Calu3 (cell line): ENCODE measurements at regions not wholly inside any gene's neighbourhood (a gene's known extent, or its start where the extent isn't known, plus 50 kb on each side); places are given as distances from the start of the nearest gene placed in this dataset.

Source experiments
- BruUV-seq: library from RNA; stranded (reverse); fragments of 400-500 nt; replicated peaks from 2 replicates; lab custom pipeline; 2021; lab: Mats Ljungman, UMichigan
- CTCF ChIA-PET: fragments of 300-600 bp; sonication (Branson Sonifier 250); formaldehyde crosslinking; loops from one replicate; lab custom pipeline; 2022; ENCODE audit warnings: antibody characterized with exemption; lab: Charles Lee
- DNase-seq: peaks from one replicate; pipeline ENCODE4 v3.0.0; 2022
- H3K27ac Mint-ChIP-seq: one replicate; pipeline ENCODE4 v1.8.0; 2022; ENCODE audit warnings: mixed read lengths; ENCODE audit not compliant: unreplicated experiment
- H3K27me3 Mint-ChIP-seq: one replicate; pipeline ENCODE4 v1.8.0; 2022; ENCODE audit warnings: mixed read lengths; ENCODE audit not compliant: unreplicated experiment
- H3K36me3 Mint-ChIP-seq: one replicate; pipeline ENCODE4 v1.8.0; 2022; ENCODE audit warnings: mild to moderate bottlenecking, moderate library complexity, mixed read lengths; ENCODE audit not compliant: insufficient read depth, unreplicated experiment
- H3K4me1 Mint-ChIP-seq: one replicate; pipeline ENCODE4 v1.8.0; 2022; ENCODE audit warnings: mild to moderate bottlenecking, low read depth, mixed read lengths; ENCODE audit not compliant: unreplicated experiment
- H3K4me3 Mint-ChIP-seq: one replicate; pipeline ENCODE4 v1.8.0; 2022; ENCODE audit warnings: mild to moderate bottlenecking, low read depth, moderate library complexity, mixed read lengths; ENCODE audit not compliant: unreplicated experiment
- H3K9me3 Mint-ChIP-seq: one replicate; pipeline ENCODE4 v1.8.0; 2022; ENCODE audit warnings: low read depth, mixed read lengths; ENCODE audit not compliant: unreplicated experiment
- intact Hi-C: fragments of 100-400 bp; cut with micrococcal nuclease; formaldehyde crosslinking; loops from one replicate; pipeline ENCODE4 v1.10.0; 2022; ENCODE audit not compliant: unreplicated experiment
- TF ChIP-seq, protein P1 (sequence below): fragments of 200-600 bp; IDR thresholded peaks from one replicate; pipeline ENCODE4 v1.8.0; 2022; ENCODE audit warnings: antibody characterized with exemption; ENCODE audit not compliant: unreplicated experiment

DNA sequence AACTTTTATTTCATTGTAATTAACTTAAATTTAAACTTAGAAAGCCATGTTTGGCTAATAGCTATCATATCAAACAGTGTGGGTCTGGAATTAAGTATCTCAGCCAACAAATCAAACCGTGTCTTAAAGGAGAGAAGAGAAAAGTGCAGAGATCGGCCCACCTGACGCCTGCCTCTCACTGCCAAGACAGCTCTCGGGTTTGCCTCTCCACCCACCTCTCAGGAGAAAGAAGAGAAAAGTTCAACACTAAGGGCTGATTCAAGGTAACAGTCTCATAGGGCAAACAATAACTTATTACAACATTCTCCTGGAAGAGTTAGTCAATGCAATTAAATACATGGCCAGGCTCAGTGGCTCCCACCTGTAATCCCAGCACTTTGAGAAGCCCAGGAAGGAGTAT lies 64.8 kb upstream of the PRR20G start:
- H3K4me3 Mint-ChIP-seq, result no peak overlapping the region
- no peak for DNase-seq
- BruUV-seq, result no TSS peak
- TF ChIP-seq, protein P1, sequence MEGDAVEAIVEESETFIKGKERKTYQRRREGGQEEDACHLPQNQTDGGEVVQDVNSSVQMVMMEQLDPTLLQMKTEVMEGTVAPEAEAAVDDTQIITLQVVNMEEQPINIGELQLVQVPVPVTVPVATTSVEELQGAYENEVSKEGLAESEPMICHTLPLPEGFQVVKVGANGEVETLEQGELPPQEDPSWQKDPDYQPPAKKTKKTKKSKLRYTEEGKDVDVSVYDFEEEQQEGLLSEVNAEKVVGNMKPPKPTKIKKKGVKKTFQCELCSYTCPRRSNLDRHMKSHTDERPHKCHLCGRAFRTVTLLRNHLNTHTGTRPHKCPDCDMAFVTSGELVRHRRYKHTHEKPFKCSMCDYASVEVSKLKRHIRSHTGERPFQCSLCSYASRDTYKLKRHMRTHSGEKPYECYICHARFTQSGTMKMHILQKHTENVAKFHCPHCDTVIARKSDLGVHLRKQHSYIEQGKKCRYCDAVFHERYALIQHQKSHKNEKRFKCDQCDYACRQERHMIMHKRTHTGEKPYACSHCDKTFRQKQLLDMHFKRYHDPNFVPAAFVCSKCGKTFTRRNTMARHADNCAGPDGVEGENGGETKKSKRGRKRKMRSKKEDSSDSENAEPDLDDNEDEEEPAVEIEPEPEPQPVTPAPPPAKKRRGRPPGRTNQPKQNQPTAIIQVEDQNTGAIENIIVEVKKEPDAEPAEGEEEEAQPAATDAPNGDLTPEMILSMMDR, result no peak
- H3K36me3 Mint-ChIP-seq, result no peaks in the 10 kb centered on the region
- CTCF ChIA-PET, result interaction anchor here (0.6 kb wide), 1 partner anchor 56 kb away, joined by 4 read pairs; no protein-coding TSS in a partner anchor
- H3K4me1 Mint-ChIP-seq, result no peaks in the 10 kb centered on the region
- intact Hi-C loops, result no loop called here
- H3K9me3 Mint-ChIP-seq, result peaks cover 6% of the 10 kb centered on the region
- peaks cover 80% of the 10 kb centered on the region for H3K27me3 Mint-ChIP-seq
- no peak overlapping the region for H3K27ac Mint-ChIP-seq

DNA sequence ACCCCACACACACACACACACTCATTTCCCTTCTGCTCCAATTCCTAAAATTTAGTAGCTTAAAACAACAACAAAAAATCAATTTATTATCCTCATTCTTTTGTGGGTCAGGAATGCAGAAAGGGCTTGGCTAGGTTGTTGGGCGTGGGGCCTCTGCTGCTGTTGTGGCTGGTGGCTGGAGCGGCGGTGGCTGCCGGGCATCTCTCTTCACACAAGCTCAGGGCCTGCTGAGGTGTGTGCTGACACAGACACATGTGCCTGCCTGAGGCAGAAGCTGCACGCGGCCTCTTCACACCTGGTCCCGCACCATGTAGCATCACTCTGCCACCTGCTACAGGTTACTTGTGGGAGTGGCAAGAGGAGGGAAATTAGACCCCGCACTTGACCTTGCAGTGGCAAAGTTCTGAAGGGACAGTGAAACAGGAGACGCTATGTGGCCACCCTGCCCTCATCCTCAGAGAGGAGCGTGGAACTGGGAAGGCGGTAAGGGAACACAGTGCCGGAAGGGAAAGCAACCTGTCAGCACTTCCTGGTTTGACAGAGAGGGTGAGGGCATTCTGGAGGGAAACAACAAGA lies 64.0 kb upstream of the PRR20G start:
- peaks cover 80% of the 10 kb centered on the region for H3K27me3 Mint-ChIP-seq

DNA sequence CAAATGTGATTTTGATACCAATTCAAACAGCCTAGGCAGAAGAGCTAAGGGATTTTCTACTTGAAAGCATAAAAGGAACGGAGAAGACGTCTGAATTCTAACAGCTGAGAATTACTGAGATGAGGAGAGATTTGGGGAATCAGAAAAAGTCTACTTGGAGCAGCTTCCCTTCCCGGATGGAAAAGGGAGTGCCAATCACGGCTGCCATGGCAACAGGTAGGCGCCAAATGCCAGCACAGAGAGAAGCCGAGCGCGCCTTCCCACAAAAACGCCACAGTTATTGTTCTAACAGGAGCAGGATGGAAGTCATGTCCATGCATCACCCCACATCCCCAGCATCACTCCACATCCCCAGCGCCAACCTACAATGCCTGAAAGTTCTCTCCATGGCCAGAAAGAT lies 63.5 kb upstream of the PRR20G start:
- H3K4me3 Mint-ChIP-seq, result no peak overlapping the region
- peaks cover 80% of the 10 kb centered on the region for H3K27me3 Mint-ChIP-seq
- TF ChIP-seq, protein P1, result no peak
- no peaks in the 10 kb centered on the region for H3K9me3 Mint-ChIP-seq
- no peaks in the 10 kb centered on the region for H3K4me1 Mint-ChIP-seq
- no peak overlapping the region for H3K27ac Mint-ChIP-seq
- intact Hi-C loops, result no loop called here
- DNase-seq, result no peak
- no TSS peak for BruUV-seq
- CTCF ChIA-PET, result no interaction called here
- no peaks in the 10 kb centered on the region for H3K36me3 Mint-ChIP-seq

More for the DNA sequence above, 64.0 kb upstream of the PRR20G start:
- Mint-ChIP-seq H3K9me3 (no peaks in the 10 kb centered on the region), H3K4me1 (no peaks in the 10 kb centered on the region), H3K27ac (no peak overlapping the region), H3K36me3 (no peaks in the 10 kb centered on the region), H3K4me3 (no peak overlapping the region)
- intact Hi-C loops, result no loop called here
- no TSS peak for BruUV-seq
- DNase-seq, result no peak
- CTCF ChIA-PET, result interaction anchor here (0.6 kb wide), 1 partner anchor 18 kb away, joined by 4 read pairs; no protein-coding TSS in a partner anchor
- TF ChIP-seq, protein P1, result no peak

DNA sequence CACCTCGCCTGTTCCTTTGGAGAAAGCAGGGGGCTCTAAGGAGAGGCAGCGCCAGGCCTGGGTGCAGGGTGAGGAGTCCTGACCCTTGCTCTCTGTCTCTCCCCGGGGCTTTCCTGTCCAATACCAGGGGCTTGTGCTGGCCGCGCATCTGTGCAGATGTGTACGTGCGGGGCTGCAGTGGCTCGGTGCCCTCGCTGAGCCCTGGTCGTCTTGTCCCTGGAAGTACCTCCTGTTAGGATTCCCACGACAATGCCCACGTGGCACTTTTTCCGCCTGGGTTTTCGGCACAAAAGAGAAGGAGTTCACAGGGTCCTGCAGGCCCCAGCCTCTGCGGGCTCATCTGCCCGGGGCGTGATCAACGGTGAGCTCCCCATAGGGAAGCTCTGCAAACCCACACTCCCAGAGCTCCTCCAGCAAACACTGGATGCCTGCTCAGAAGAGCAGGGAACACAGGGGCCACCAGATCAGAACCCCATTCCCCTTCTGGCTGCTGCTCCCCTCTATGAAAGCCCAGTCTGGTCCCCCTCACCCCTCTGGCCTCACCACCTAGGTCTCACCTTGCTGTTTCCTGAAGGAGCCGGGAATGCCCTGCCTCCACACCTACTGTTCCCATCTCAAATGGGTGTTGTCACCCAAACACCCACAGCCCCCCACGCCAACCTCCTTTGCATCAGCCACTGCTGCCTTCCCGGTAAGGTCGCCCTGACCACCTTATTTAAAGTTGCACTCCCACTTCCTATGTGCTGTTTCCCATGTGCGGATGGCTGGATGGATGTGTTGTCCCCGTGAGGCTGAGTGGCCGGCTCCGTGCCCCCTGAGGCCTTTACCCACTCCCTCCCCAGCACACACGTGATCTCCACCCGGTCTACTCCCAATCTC lies 62.6 kb upstream of the PRR20G start:
- Mint-ChIP-seq H3K36me3 (no peaks in the 10 kb centered on the region), H3K4me1 (no peaks in the 10 kb centered on the region), H3K27ac (no peak overlapping the region), H3K9me3 (no peaks in the 10 kb centered on the region), H3K27me3 (peaks cover 80% of the 10 kb centered on the region), H3K4me3 (no peak overlapping the region)
- no peak for DNase-seq
- no TSS peak for BruUV-seq
- CTCF ChIA-PET, result no interaction called here
- TF ChIP-seq, protein P1, result no peak
- intact Hi-C loops, result no loop called here
